HUES48 (cell line): ENCODE measurements at regions not wholly inside any gene's neighbourhood (a gene's known extent, or its start where the extent isn't known, plus 50 kb on each side); places are given as distances from the start of the nearest gene placed in this dataset.
"Not testable (repeated sequence)": the region's sequence is repeated elsewhere in the genome, so short reads cannot be mapped to it uniquely, and the experiment has no call there.

ENCODE experiments used
- H3K27ac ChIP-seq: one replicate; pipeline ENCODE4 v1.7.0; 2013; ENCODE audit warnings: low read depth, low read length, inconsistent platforms
- H3K27me3 ChIP-seq: 2 replicates; pipeline ENCODE4 v1.6.1; 2013; ENCODE audit warnings: mild to moderate bottlenecking, low read length; ENCODE audit not compliant: control insufficient read depth, insufficient read depth
- H3K36me3 ChIP-seq: 2 replicates; pipeline ENCODE4 v1.6.1; 2013; ENCODE audit warnings: low read length; ENCODE audit not compliant: control insufficient read depth, insufficient read depth
- H3K4me1 ChIP-seq: 2 replicates; pipeline ENCODE4 v1.6.1; 2013; ENCODE audit warnings: mild to moderate bottlenecking, low read length; ENCODE audit not compliant: control insufficient read depth, insufficient read depth
- H3K4me3 ChIP-seq: 2 replicates; pipeline ENCODE4 v1.5.1; 2013; ENCODE audit warnings: mild to moderate bottlenecking, low read depth, low read length
- H3K9ac ChIP-seq: 2 replicates; pipeline ENCODE4 v1.6.1; 2013; ENCODE audit warnings: mild to moderate bottlenecking, low read depth, low read length, moderate library complexity
- H3K9me3 ChIP-seq: 2 replicates; pipeline ENCODE4 v1.6.1; 2013; ENCODE audit warnings: low read length; ENCODE audit not compliant: control insufficient read depth, insufficient read depth

- no peak overlapping the region for H3K9ac ChIP-seq
- H3K4me3 ChIP-seq: no peak overlapping the region
- no peaks in the 10 kb centered on the region for H3K27me3 ChIP-seq
- H3K9me3 ChIP-seq: no peaks in the 10 kb centered on the region
- H3K36me3 ChIP-seq: no peaks in the 10 kb centered on the region
- H3K4me1 ChIP-seq: no peaks in the 10 kb centered on the region
- no peak overlapping the region for H3K27ac ChIP-seq
These were observed 226.1 kb downstream of the TLE3 start for GRCh38 chr15:69871511-69872134.

GRCh38 chr15:69873807-69874206 is 223.9 kb downstream of the TLE3 start:
- Histone ChIP-seq H3K36me3 (no peaks in the 10 kb centered on the region), H3K4me1 (no peaks in the 10 kb centered on the region), H3K27me3 (no peaks in the 10 kb centered on the region), H3K4me3 (no peak overlapping the region), H3K9ac (no peak overlapping the region), H3K9me3 (no peaks in the 10 kb centered on the region), H3K27ac (no peak overlapping the region)

- Histone ChIP-seq H3K36me3 (no peaks in the 10 kb centered on the region), H3K27ac (no peak overlapping the region), H3K4me1 (no peaks in the 10 kb centered on the region), H3K9ac (no peak overlapping the region), H3K9me3 (no peaks in the 10 kb centered on the region), H3K4me3 (no peak overlapping the region), H3K27me3 (no peaks in the 10 kb centered on the region)
These were observed 223.4 kb downstream of the TLE3 start for GRCh38 chr15:69874321-69874720.

GRCh38 chr15:69876064-69876940 is 221.4 kb downstream of the TLE3 start:
- H3K4me1 ChIP-seq: no peaks in the 10 kb centered on the region
- no peaks in the 10 kb centered on the region for H3K9me3 ChIP-seq
- no peak overlapping the region for H3K4me3 ChIP-seq
- no peaks in the 10 kb centered on the region for H3K36me3 ChIP-seq
- H3K9ac ChIP-seq: no peak overlapping the region
- H3K27me3 ChIP-seq: no peaks in the 10 kb centered on the region
- no peak overlapping the region for H3K27ac ChIP-seq

- H3K27ac ChIP-seq, H3K27me3 ChIP-seq, H3K9me3 ChIP-seq, H3K4me3 ChIP-seq, H3K9ac ChIP-seq, H3K4me1 ChIP-seq, H3K36me3 ChIP-seq: not testable (repeated sequence)
These were observed 217.8 kb downstream of the TLE3 start for GRCh38 chr15:69879963-69880362.

GRCh38 chr15:69880571-69881301 is 217.0 kb downstream of the TLE3 start:
- Histone ChIP-seq H3K36me3 (no peaks in the 10 kb centered on the region), H3K27me3 (no peaks in the 10 kb centered on the region), H3K9me3 (no peaks in the 10 kb centered on the region), H3K4me1 (no peaks in the 10 kb centered on the region), H3K4me3 (no peak overlapping the region), H3K27ac (no peak overlapping the region), H3K9ac (no peak overlapping the region)

- Histone ChIP-seq H3K27me3 (no peaks in the 10 kb centered on the region), H3K36me3 (no peaks in the 10 kb centered on the region), H3K4me1 (no peaks in the 10 kb centered on the region), H3K9ac (no peak overlapping the region), H3K27ac (no peak overlapping the region), H3K4me3 (no peak overlapping the region), H3K9me3 (no peaks in the 10 kb centered on the region)
These were observed 216.4 kb downstream of the TLE3 start for GRCh38 chr15:69881302-69881670.

GRCh38 chr15:69881766-69882165 is 216.0 kb downstream of the TLE3 start:
- Histone ChIP-seq H3K36me3 (no peaks in the 10 kb centered on the region), H3K4me3 (no peak overlapping the region), H3K27me3 (no peaks in the 10 kb centered on the region), H3K9ac (no peak overlapping the region), H3K9me3 (no peaks in the 10 kb centered on the region), H3K27ac (no peak overlapping the region), H3K4me1 (no peaks in the 10 kb centered on the region)

- no peaks in the 10 kb centered on the region for H3K27me3 ChIP-seq
- no peaks in the 10 kb centered on the region for H3K9me3 ChIP-seq
- no peak overlapping the region for H3K4me3 ChIP-seq
- H3K4me1 ChIP-seq: no peaks in the 10 kb centered on the region
- H3K27ac ChIP-seq: no peak overlapping the region
- no peak overlapping the region for H3K9ac ChIP-seq
- H3K36me3 ChIP-seq: no peaks in the 10 kb centered on the region
These were observed 214.4 kb downstream of the TLE3 start for GRCh38 chr15:69883306-69883705.

GRCh38 chr15:69885173-69885955 is 212.4 kb downstream of the TLE3 start:
- Histone ChIP-seq H3K4me1 (no peaks in the 10 kb centered on the region), H3K9ac (no peak overlapping the region), H3K4me3 (no peak overlapping the region), H3K9me3 (no peaks in the 10 kb centered on the region), H3K27me3 (no peaks in the 10 kb centered on the region), H3K36me3 (no peaks in the 10 kb centered on the region), H3K27ac (no peak overlapping the region)
